ENCODE measurements at regions not wholly inside any gene's neighbourhood (a gene's known extent, or its start where the extent isn't known, plus 50 kb on each side); places are given as distances from the start of the nearest gene placed in this dataset.

DNA sequence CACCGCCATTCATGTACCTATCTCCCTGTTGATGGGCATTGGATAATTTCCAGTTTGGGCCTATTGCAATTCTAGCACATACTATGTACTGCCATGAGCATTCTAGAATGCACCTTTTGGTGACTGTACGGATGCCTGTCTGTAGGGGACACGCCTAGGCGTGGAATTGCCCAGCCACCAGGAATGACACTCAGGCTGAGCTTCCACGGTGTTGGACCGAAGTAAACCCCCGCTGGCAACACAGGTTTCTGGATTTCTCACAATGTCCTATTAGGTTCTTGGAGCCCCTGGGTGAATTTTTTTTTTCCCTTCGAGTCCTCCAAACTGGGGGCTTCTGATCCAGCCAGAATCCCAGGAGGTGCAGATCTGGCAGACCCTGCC, 146.6 kb downstream of the IRF8 start:
- H3K4me3 ChIP-seq (ENCODE audit: low read depth, low read length) = no peak overlapping the region
- no peak for DNase-seq (ENCODE audit: low read depth)
- TF ChIP-seq, protein P1, sequence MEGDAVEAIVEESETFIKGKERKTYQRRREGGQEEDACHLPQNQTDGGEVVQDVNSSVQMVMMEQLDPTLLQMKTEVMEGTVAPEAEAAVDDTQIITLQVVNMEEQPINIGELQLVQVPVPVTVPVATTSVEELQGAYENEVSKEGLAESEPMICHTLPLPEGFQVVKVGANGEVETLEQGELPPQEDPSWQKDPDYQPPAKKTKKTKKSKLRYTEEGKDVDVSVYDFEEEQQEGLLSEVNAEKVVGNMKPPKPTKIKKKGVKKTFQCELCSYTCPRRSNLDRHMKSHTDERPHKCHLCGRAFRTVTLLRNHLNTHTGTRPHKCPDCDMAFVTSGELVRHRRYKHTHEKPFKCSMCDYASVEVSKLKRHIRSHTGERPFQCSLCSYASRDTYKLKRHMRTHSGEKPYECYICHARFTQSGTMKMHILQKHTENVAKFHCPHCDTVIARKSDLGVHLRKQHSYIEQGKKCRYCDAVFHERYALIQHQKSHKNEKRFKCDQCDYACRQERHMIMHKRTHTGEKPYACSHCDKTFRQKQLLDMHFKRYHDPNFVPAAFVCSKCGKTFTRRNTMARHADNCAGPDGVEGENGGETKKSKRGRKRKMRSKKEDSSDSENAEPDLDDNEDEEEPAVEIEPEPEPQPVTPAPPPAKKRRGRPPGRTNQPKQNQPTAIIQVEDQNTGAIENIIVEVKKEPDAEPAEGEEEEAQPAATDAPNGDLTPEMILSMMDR (IDR thresholded peaks at IDR 0.05; ENCODE audit: insufficient read depth, low read length) = no peak

DNA sequence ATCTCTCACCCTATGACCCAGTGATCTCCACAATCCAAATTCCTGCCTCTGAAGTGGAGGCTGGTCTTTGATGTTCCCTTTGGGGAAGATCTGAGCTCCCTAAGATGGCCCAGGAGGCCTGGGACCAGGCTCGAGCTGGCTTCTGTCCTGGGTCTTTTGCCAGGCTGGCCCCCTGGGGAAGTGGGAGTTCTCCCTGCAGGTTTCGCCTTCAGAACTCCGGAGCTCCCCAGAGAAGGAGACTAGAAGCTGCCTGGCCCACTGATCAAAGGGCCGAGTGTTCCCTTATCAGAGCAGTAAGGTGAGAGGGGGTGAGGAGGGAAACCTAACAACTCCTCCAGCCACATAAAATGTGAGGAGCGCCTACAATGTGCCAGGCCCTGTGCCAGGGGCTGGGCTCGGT, 147.1 kb downstream of the IRF8 start:
- no peak for DNase-seq (ENCODE audit: low read depth)
- TF ChIP-seq, protein P1 (IDR thresholded peaks at IDR 0.05; ENCODE audit: insufficient read depth, low read length) = no peak
- no peak overlapping the region for H3K4me3 ChIP-seq (ENCODE audit: low read depth, low read length)

DNA sequence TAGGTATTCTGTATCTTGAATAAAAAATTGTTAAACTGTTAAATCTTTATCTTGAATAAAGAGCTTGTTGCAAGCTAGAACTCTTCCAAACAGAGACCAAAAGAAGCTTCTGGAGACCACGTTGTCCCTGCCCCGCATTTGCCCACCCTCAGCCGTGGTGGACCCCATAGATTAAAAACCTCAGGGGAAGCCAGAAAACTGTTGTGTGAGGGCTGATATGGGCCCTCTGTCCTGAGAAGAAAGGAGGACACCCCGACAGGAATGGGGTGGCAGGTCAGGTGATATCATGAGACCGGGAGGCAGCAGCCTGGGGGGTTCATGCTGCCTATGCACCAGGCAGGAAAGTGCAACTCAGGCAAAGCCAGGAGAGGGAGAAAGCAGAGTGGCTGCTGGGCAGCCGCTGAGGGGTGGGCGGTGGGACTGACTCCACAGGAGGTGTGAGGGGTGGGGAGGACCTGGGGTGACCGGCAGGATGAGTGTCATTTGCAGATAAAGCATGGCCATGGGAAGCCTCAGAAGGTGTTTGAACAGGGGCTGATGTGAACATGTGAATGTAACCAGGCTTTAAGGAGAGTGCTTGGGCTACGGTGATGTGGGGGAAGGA, 147.8 kb downstream of the IRF8 start:
- TF ChIP-seq, protein P1 (IDR thresholded peaks at IDR 0.05; ENCODE audit: insufficient read depth, low read length) = no peak
- no peak overlapping the region for H3K4me3 ChIP-seq (ENCODE audit: low read depth, low read length)
- DNase-seq (ENCODE audit: low read depth) = no peak

DNA sequence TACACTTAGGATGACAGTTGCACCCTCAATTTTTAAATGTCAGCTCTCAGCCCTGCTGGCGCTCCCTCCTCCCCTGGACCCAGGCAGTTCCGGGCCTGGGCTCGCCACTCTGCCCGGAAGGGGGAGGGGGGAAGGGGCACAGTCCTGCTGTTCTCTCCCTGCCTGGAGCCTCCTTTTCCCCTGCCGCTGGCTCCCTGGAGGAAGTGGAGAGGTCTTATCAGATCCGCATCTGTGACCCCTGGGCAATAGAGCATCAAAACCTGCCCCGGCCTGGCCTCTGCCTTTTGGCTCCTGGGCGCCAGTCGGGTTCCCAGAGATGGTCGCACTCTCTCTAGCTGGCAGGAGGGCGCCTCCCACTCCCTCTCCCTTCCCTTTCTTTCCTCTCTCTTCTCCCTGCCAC, 149.3 kb downstream of the IRF8 start:
- H3K4me3 ChIP-seq (ENCODE audit: low read depth, low read length) = no peak overlapping the region
- no peak for DNase-seq (ENCODE audit: low read depth)
- TF ChIP-seq, protein P1 (IDR thresholded peaks at IDR 0.05; ENCODE audit: insufficient read depth, low read length) = no peak

DNA sequence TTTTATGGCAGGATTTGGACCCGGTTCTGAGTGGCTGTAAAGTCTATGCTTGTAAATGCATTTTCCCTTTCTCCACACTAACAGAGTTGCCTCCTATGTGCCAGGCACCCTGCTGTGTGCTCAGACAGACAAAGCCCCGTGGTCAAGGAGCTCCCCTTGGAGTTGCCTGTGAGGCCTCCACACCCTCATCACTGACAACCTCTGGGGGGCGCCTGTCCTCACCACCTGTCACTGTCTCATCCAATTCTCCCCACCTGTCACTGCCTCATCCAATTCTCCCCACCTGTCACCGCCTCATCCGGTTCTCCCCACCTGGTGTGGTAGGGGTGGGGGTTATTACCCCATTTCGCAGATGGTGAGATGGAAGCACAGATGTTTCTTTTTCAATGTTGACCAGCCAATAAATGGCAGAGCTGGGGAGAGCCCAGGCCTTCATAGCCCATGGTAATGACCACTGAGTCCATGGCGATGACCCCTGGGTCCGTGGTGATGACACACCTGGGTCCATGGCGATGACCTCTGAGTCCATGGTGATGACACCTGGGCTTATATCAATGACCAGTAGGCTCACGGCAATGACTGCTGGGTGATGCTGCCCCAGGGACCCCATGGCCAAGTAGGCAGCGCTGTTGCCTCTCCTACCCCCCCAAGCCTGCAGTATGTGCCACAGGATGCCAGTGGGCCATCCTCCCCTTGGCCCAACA, 150.1 kb downstream of the IRF8 start:
- no peak overlapping the region for H3K4me3 ChIP-seq (ENCODE audit: low read depth, low read length)
- TF ChIP-seq, protein P1 (IDR thresholded peaks at IDR 0.05; ENCODE audit: insufficient read depth, low read length) = no peak
- DNase-seq (ENCODE audit: low read depth) = no peak

DNA sequence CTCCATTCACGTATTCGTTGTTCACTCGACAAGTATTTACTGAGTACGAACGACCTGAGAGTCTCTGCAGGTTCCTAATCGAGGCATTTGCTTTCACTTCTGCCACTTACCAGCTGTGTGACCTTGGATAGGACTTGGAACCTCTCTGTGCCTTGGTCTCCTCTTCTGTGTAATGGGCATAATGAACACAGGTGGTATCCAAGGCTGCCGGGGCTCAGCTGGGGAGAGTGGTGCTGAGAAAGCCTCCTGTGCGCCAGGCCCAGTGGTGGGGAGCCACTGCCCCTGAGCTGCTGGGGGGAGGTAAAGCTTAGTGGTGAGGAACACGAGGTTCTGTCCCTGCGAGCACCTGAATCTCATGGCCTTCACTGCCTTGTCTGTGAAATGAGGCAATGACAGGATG, 150.7 kb downstream of the IRF8 start:
- no peak overlapping the region for H3K4me3 ChIP-seq (ENCODE audit: low read depth, low read length)
- DNase-seq (ENCODE audit: low read depth) = no peak
- TF ChIP-seq, protein P1 (IDR thresholded peaks at IDR 0.05; ENCODE audit: insufficient read depth, low read length) = no peak

All from fibroblast of the aortic adventitia (primary cell).